ENCODE measurements at regions not wholly inside any gene's neighbourhood (a gene's known extent, or its start where the extent isn't known, plus 50 kb on each side); places are given as distances from the start of the nearest gene placed in this dataset.

- no peak for DNase-seq (ENCODE audit: low spot score)
These were observed 552.5 kb upstream of the EEF2KMT start for GRCh38 chr16:5649762-5650743.

- no peak for DNase-seq (ENCODE audit: low spot score)
These were observed 549.5 kb upstream of the EEF2KMT start for GRCh38 chr16:5647051-5647450.

GRCh38 chr16:5643855-5644531 lies 546.4 kb upstream of the EEF2KMT start:
- no peak for DNase-seq (ENCODE audit: low spot score)

- DNase-seq (ENCODE audit: low spot score): no peak
These were observed 544.8 kb upstream of the EEF2KMT start for GRCh38 chr16:5642436-5642835.

GRCh38 chr16:5642011-5642410 lies 544.4 kb upstream of the EEF2KMT start:
- DNase-seq (ENCODE audit: low spot score): no peak

- DNase-seq (ENCODE audit: low spot score): no peak
These were observed 543.3 kb upstream of the EEF2KMT start for GRCh38 chr16:5640883-5641282.

GRCh38 chr16:5639531-5639930 lies 541.9 kb upstream of the EEF2KMT start:
- no peak for DNase-seq (ENCODE audit: low spot score)

- DNase-seq (ENCODE audit: low spot score): no peak
These were observed 537.7 kb upstream of the EEF2KMT start for GRCh38 chr16:5635331-5635730.

GRCh38 chr16:5634666-5635180 lies 537.1 kb upstream of the EEF2KMT start:
- DNase-seq (ENCODE audit: low spot score): no peak

GRCh38 chr16:5633845-5634440 lies 536.3 kb upstream of the EEF2KMT start:
- no peak for DNase-seq (ENCODE audit: low spot score)

- DNase-seq (ENCODE audit: low spot score): no peak
These were observed 524.8 kb upstream of the EEF2KMT start for GRCh38 chr16:5622234-5622884.

GRCh38 chr16:5621826-5622225 lies 524.2 kb upstream of the EEF2KMT start:
- no peak for DNase-seq (ENCODE audit: low spot score)

GRCh38 chr16:5619304-5619703 lies 521.7 kb upstream of the EEF2KMT start:
- DNase-seq (ENCODE audit: low spot score): no peak

- no peak for DNase-seq (ENCODE audit: low spot score)
These were observed 519.2 kb upstream of the EEF2KMT start for GRCh38 chr16:5616841-5617240.

GRCh38 chr16:5615868-5616642 lies 518.5 kb upstream of the EEF2KMT start:
- peak; percentile 76 for DNase-seq (ENCODE audit: low spot score)

- no peak for DNase-seq (ENCODE audit: low spot score)
These were observed 509.6 kb upstream of the EEF2KMT start for GRCh38 chr16:5607169-5607568.

- DNase-seq (ENCODE audit: low spot score): no peak
These were observed 507.8 kb upstream of the EEF2KMT start for GRCh38 chr16:5605404-5605803.

- DNase-seq (ENCODE audit: low spot score): no peak
These were observed 507.2 kb upstream of the EEF2KMT start for GRCh38 chr16:5604770-5605169.

- no peak for DNase-seq (ENCODE audit: low spot score)
These were observed 506.2 kb upstream of the EEF2KMT start for GRCh38 chr16:5603836-5604235.

- DNase-seq (ENCODE audit: low spot score): no peak
These were observed 504.4 kb upstream of the EEF2KMT start for GRCh38 chr16:5601957-5602356.

GRCh38 chr16:5598793-5599192 lies 501.2 kb upstream of the EEF2KMT start:
- DNase-seq (ENCODE audit: low spot score): no peak

Data from left forelimb (tissue), 1 donor.